GM23338 (cell line): ENCODE measurements at regions not wholly inside any gene's neighbourhood (a gene's known extent, or its start where the extent isn't known, plus 50 kb on each side); places are given as distances from the start of the nearest gene placed in this dataset.

Experiments
- ATAC-seq: fragments of 200-7000 bp; cut with Tn5 transposase; 3 replicates; pipeline ENCODE4 v1.9.1; 2020
- DNase-seq: peaks from one replicate; pipeline ENCODE4 v3.0.0-alpha.2; 2015; ENCODE audit warnings: low spot score
- H2AFZ ChIP-seq: fragments of 200-600 bp; sonication (generic); 2 replicates; pipeline ENCODE4 v1.8.0; 2016; ENCODE audit warnings: antibody characterized with exemption, mild to moderate bottlenecking, moderate library complexity
- H3F3A ChIP-seq: fragments of 200-600 bp; sonication (generic); replicated peaks from 2 replicates; pipeline ENCODE4 v1.8.0; 2017; ENCODE audit warnings: antibody characterized with exemption, mixed run types, low read depth
- H3K27ac ChIP-seq: fragments of 200-600 bp; sonication (generic); 2 replicates; pipeline ENCODE4 v1.6.1; 2016; ENCODE audit warnings: low read depth
- H3K27me3 ChIP-seq: fragments of 200-600 bp; sonication (generic); 2 replicates; pipeline ENCODE4 v1.8.0; 2016; ENCODE audit warnings: mild to moderate bottlenecking, mixed run types, moderate library complexity; ENCODE audit not compliant: insufficient read depth
- H3K36me3 ChIP-seq: fragments of 200-600 bp; sonication (generic); 2 replicates; pipeline ENCODE4 v1.8.0; 2016; ENCODE audit warnings: mild to moderate bottlenecking; ENCODE audit not compliant: insufficient read depth
- H3K4me1 ChIP-seq: fragments of 200-600 bp; sonication (generic); 2 replicates; pipeline ENCODE4 v1.8.0; 2016; ENCODE audit warnings: mild to moderate bottlenecking, moderate library complexity; ENCODE audit not compliant: insufficient read depth
- H3K4me2 ChIP-seq: fragments of 200-600 bp; sonication (generic); 2 replicates; pipeline ENCODE4 v1.7.1; 2017; ENCODE audit warnings: mixed run types
- H3K4me3 ChIP-seq: fragments of 200-600 bp; sonication (generic); 2 replicates; pipeline ENCODE4 v1.6.1; 2016; ENCODE audit warnings: mixed run types
- H3K79me2 ChIP-seq: fragments of 200-600 bp; sonication (generic); replicated peaks from 2 replicates; pipeline ENCODE4 v1.8.0; 2017; ENCODE audit warnings: mild to moderate bottlenecking; ENCODE audit not compliant: insufficient read depth
- H3K9me2 ChIP-seq: fragments of 200-600 bp; sonication (generic); 2 replicates; pipeline ENCODE4 v1.8.0; 2017; ENCODE audit not compliant: insufficient read depth
- H4K20me1 ChIP-seq: fragments of 200-600 bp; sonication (generic); replicated peaks from 2 replicates; pipeline ENCODE4 v1.8.0; 2017; ENCODE audit warnings: mild to moderate bottlenecking; ENCODE audit not compliant: insufficient read depth
- H3K27ac Mint-ChIP-seq: 2 replicates; pipeline ENCODE4 v1.8.0; 2020; ENCODE audit warnings: inconsistent platforms, mild to moderate bottlenecking, moderate library complexity, mixed read lengths
- H3K27me3 Mint-ChIP-seq: 3 replicates; pipeline ENCODE4 v1.8.0; 2022; ENCODE audit warnings: low read depth, mild to moderate bottlenecking, moderate library complexity, mixed read lengths, inconsistent platforms; ENCODE audit not compliant: insufficient read depth, poor library complexity
- H3K36me3 Mint-ChIP-seq: 3 replicates; pipeline ENCODE4 v1.8.0; 2021; ENCODE audit warnings: low read depth, mild to moderate bottlenecking, inconsistent platforms, moderate library complexity, mixed read lengths
- H3K4me1 Mint-ChIP-seq: 3 replicates; pipeline ENCODE4 v1.8.0; 2020; ENCODE audit warnings: mild to moderate bottlenecking, inconsistent platforms, mixed read lengths
- H3K4me3 Mint-ChIP-seq: 3 replicates; pipeline ENCODE4 v1.8.0; 2021; ENCODE audit warnings: moderate library complexity, mild to moderate bottlenecking, inconsistent platforms, mixed read lengths
- H3K9me3 Mint-ChIP-seq: 3 replicates; pipeline ENCODE4 v1.8.0; 2020; ENCODE audit warnings: moderate library complexity, mild to moderate bottlenecking, inconsistent platforms, mixed read lengths
- CREB1 ChIP-seq: fragments of 250-450 bp; sonication (Bioruptor Pico); IDR thresholded peaks from 2 replicates; pipeline ENCODE4 v1.5.0; 2020; ENCODE audit warnings: low read depth, mild to moderate bottlenecking, moderate library complexity
- EZH2 ChIP-seq: fragments of 200-600 bp; sonication (generic); IDR thresholded peaks from one replicate; pipeline ENCODE4 v1.8.0; 2017; ENCODE audit warnings: antibody characterized with exemption, mild to moderate bottlenecking, low read depth; ENCODE audit not compliant: unreplicated experiment
- EZH2phosphoT487 ChIP-seq: fragments of 200-600 bp; sonication (generic); IDR thresholded peaks from one replicate; pipeline ENCODE4 v1.8.1; 2018; ENCODE audit warnings: antibody characterized with exemption; ENCODE audit not compliant: unreplicated experiment
- JUNB ChIP-seq: IDR thresholded peaks from one replicate; pipeline ENCODE4 v1.6.1; 2016; ENCODE audit warnings: antibody characterized with exemption; ENCODE audit not compliant: unreplicated experiment
- NANOG ChIP-seq: IDR thresholded peaks from 2 replicates; pipeline ENCODE4 v1.6.1; 2016; ENCODE audit warnings: antibody characterized with exemption, borderline replicate concordance
- POLR2AphosphoS5 ChIP-seq: IDR thresholded peaks from 2 replicates; pipeline ENCODE4 v1.6.1; 2016; ENCODE audit warnings: antibody characterized with exemption, low read depth
- STAT1 ChIP-seq: IDR thresholded peaks from one replicate; pipeline ENCODE4 v1.6.1; 2016; ENCODE audit warnings: antibody characterized with exemption; ENCODE audit not compliant: unreplicated experiment
- ZNF331 ChIP-seq: fragments of 250-450 bp; sonication (Bioruptor Pico); IDR thresholded peaks from 2 replicates; pipeline ENCODE4 v1.5.0; 2020; ENCODE audit warnings: low read depth, mild to moderate bottlenecking, moderate library complexity
- TF ChIP-seq, protein P1 (sequence below): fragments of 250-450 bp; sonication (Bioruptor Pico); IDR thresholded peaks from 2 replicates; pipeline ENCODE4 v1.5.0; 2020; ENCODE audit warnings: mild to moderate bottlenecking, moderate library complexity
- TF ChIP-seq, protein P2 (sequence below): IDR thresholded peaks from 2 replicates; pipeline ENCODE4 v1.6.1; 2016; ENCODE audit warnings: antibody characterized with exemption
- TF ChIP-seq, protein P3 (sequence below), 2 experiments: fragments of 200-600 bp in 1 of 2; sonication (generic) in 1 of 2; conservative IDR thresholded peaks; 2 replicates each; pipeline versions ENCODE4 v1.5.1 to v1.6.1; 2016 to 2017; ENCODE audit warnings: antibody characterized with exemption in 2 of 2, low read depth in 2 of 2, mild to moderate bottlenecking in 2 of 2, moderate library complexity in 1 of 2
- TF ChIP-seq, protein P4 (sequence below): IDR thresholded peaks from one replicate; pipeline ENCODE4 v1.6.1; 2018; ENCODE audit warnings: antibody characterized with exemption; ENCODE audit not compliant: unreplicated experiment

DNA sequence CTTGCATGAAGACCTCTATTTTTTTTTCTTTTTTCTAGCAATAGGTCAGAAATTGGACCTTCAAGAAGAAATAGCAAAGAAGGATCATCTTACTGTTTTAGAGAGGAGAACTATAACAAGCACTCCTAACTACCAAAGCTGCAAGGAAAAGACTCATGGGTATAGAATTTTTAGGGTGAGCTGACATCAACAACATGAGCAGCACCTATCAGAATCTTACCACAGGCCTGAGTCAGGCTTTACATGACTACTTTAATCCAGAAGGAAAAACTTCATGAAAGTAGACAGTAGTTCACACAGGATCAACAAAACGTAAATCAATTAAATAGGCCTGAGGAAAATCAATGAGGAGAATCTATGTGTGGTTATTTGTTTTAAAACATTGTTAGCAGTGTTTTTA lies 130.5 kb downstream of the FAM76B start (continued):
- TF ChIP-seq POLR2AphosphoS5 (no peak), NANOG (no peak), CREB1 (CRISPR knock-in tag) (no peak), STAT1 (no peak)
- TF ChIP-seq, protein P1, sequence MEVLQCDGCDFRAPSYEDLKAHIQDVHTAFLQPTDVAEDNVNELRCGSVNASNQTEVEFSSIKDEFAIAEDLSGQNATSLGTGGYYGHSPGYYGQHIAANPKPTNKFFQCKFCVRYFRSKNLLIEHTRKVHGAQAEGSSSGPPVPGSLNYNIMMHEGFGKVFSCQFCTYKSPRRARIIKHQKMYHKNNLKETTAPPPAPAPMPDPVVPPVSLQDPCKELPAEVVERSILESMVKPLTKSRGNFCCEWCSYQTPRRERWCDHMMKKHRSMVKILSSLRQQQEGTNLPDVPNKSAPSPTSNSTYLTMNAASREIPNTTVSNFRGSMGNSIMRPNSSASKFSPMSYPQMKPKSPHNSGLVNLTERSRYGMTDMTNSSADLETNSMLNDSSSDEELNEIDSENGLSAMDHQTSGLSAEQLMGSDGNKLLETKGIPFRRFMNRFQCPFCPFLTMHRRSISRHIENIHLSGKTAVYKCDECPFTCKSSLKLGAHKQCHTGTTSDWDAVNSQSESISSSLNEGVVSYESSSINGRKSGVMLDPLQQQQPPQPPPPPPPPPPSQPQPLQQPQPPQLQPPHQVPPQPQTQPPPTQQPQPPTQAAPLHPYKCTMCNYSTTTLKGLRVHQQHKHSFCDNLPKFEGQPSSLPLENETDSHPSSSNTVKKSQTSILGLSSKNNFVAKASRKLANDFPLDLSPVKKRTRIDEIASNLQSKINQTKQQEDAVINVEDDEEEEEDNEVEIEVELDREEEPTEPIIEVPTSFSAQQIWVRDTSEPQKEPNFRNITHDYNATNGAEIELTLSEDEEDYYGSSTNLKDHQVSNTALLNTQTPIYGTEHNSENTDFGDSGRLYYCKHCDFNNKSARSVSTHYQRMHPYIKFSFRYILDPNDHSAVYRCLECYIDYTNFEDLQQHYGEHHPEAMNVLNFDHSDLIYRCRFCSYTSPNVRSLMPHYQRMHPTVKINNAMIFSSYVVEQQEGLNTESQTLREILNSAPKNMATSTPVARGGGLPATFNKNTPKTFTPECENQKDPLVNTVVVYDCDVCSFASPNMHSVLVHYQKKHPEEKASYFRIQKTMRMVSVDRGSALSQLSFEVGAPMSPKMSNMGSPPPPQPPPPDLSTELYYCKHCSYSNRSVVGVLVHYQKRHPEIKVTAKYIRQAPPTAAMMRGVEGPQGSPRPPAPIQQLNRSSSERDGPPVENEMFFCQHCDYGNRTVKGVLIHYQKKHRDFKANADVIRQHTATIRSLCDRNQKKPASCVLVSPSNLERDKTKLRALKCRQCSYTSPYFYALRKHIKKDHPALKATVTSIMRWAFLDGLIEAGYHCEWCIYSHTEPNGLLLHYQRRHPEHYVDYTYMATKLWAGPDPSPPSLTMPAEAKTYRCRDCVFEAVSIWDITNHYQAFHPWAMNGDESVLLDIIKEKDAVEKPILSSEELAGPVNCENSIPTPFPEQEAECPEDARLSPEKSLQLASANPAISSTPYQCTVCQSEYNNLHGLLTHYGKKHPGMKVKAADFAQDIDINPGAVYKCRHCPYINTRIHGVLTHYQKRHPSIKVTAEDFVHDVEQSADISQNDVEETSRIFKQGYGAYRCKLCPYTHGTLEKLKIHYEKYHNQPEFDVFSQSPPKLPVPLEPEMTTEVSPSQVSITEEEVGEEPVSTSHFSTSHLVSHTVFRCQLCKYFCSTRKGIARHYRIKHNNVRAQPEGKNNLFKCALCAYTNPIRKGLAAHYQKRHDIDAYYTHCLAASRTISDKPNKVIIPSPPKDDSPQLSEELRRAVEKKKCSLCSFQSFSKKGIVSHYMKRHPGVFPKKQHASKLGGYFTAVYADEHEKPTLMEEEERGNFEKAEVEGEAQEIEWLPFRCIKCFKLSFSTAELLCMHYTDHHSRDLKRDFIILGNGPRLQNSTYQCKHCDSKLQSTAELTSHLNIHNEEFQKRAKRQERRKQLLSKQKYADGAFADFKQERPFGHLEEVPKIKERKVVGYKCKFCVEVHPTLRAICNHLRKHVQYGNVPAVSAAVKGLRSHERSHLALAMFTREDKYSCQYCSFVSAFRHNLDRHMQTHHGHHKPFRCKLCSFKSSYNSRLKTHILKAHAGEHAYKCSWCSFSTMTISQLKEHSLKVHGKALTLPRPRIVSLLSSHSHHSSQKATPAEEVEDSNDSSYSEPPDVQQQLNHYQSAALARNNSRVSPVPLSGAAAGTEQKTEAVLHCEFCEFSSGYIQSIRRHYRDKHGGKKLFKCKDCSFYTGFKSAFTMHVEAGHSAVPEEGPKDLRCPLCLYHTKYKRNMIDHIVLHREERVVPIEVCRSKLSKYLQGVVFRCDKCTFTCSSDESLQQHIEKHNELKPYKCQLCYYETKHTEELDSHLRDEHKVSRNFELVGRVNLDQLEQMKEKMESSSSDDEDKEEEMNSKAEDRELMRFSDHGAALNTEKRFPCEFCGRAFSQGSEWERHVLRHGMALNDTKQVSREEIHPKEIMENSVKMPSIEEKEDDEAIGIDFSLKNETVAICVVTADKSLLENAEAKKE (CRISPR knock-in tag), result no peak
- TF ChIP-seq, protein P2, sequence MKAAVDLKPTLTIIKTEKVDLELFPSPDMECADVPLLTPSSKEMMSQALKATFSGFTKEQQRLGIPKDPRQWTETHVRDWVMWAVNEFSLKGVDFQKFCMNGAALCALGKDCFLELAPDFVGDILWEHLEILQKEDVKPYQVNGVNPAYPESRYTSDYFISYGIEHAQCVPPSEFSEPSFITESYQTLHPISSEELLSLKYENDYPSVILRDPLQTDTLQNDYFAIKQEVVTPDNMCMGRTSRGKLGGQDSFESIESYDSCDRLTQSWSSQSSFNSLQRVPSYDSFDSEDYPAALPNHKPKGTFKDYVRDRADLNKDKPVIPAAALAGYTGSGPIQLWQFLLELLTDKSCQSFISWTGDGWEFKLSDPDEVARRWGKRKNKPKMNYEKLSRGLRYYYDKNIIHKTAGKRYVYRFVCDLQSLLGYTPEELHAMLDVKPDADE, result no peak

DNA sequence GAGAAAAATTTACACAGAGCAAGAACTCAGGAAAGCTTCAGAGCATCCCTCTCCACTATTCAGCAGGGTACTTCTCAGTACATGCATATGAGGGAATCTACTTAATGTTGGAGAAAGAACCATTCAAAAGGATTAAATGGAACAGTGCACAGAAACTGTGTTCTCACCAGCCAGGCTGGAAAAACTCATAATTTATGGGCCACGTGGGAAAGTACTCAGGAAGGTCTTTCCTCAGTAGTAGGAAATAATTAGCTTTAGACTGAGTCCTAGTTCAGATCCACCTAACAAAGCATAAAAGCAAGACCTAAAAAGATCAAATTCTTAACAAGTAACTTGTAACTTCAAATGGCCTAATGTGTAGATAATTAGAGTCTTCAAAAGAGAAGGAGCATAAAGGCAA lies 134.0 kb downstream of the FAM76B start:
- Histone ChIP-seq H3K4me2 (no peak overlapping the region), H4K20me1 (no peaks in the 10 kb centered on the region), H3K36me3 (no peaks in the 10 kb centered on the region), H3K79me2 (no peaks in the 10 kb centered on the region), H3F3A (no peaks in the 10 kb centered on the region), H3K4me3 (no peak overlapping the region), H2AFZ (no peak overlapping the region), H3K4me1 (0 out of 2 replicates have a peak, but pooled peaks cover under 1% of the 10 kb centered on the region), H3K27ac (no peak overlapping the region), H3K9me2 (no peaks in the 10 kb centered on the region), H3K27me3 (no peaks in the 10 kb centered on the region)
- no peak overlapping the region for H3K4me3 Mint-ChIP-seq
- H3K27me3 Mint-ChIP-seq, result peaks cover 1% of the 10 kb centered on the region
- H3K4me1 Mint-ChIP-seq, result peaks cover 6% of the 10 kb centered on the region; the same call in 2 of the 3 replicates
- no peak overlapping the region for H3K27ac Mint-ChIP-seq
- H3K9me3 Mint-ChIP-seq, result no peaks in the 10 kb centered on the region
- no peaks in the 10 kb centered on the region for H3K36me3 Mint-ChIP-seq
- DNase-seq (no peak), ATAC-seq (no peak)
- TF ChIP-seq, protein P3, sequence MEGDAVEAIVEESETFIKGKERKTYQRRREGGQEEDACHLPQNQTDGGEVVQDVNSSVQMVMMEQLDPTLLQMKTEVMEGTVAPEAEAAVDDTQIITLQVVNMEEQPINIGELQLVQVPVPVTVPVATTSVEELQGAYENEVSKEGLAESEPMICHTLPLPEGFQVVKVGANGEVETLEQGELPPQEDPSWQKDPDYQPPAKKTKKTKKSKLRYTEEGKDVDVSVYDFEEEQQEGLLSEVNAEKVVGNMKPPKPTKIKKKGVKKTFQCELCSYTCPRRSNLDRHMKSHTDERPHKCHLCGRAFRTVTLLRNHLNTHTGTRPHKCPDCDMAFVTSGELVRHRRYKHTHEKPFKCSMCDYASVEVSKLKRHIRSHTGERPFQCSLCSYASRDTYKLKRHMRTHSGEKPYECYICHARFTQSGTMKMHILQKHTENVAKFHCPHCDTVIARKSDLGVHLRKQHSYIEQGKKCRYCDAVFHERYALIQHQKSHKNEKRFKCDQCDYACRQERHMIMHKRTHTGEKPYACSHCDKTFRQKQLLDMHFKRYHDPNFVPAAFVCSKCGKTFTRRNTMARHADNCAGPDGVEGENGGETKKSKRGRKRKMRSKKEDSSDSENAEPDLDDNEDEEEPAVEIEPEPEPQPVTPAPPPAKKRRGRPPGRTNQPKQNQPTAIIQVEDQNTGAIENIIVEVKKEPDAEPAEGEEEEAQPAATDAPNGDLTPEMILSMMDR (conservative IDR thresholded peaks at IDR 0.05; ENCODE audit: low read depth in 2 of 2), result no peak
- TF ChIP-seq JUNB, result no peak
- no peak for TF ChIP-seq EZH2phosphoT487
- TF ChIP-seq POLR2AphosphoS5, result no peak
- TF ChIP-seq, protein P2, result no peak
- TF ChIP-seq EZH2, result no peak
- TF ChIP-seq ZNF331 (CRISPR knock-in tag), result no peak
- TF ChIP-seq, protein P4, sequence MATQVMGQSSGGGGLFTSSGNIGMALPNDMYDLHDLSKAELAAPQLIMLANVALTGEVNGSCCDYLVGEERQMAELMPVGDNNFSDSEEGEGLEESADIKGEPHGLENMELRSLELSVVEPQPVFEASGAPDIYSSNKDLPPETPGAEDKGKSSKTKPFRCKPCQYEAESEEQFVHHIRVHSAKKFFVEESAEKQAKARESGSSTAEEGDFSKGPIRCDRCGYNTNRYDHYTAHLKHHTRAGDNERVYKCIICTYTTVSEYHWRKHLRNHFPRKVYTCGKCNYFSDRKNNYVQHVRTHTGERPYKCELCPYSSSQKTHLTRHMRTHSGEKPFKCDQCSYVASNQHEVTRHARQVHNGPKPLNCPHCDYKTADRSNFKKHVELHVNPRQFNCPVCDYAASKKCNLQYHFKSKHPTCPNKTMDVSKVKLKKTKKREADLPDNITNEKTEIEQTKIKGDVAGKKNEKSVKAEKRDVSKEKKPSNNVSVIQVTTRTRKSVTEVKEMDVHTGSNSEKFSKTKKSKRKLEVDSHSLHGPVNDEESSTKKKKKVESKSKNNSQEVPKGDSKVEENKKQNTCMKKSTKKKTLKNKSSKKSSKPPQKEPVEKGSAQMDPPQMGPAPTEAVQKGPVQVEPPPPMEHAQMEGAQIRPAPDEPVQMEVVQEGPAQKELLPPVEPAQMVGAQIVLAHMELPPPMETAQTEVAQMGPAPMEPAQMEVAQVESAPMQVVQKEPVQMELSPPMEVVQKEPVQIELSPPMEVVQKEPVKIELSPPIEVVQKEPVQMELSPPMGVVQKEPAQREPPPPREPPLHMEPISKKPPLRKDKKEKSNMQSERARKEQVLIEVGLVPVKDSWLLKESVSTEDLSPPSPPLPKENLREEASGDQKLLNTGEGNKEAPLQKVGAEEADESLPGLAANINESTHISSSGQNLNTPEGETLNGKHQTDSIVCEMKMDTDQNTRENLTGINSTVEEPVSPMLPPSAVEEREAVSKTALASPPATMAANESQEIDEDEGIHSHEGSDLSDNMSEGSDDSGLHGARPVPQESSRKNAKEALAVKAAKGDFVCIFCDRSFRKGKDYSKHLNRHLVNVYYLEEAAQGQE, result no peak
- no peak for TF ChIP-seq STAT1
